Peyer's patch (tissue), 4 donors: ENCODE measurements at regions not wholly inside any gene's neighbourhood (a gene's known extent, or its start where the extent isn't known, plus 50 kb on each side); places are given as distances from the start of the nearest gene placed in this dataset.

Experiments
- CTCF ChIP-seq, 6 experiments: fragments of 450-650 bp in 4 of 6; fragments of 200-600 bp in 2 of 6; sonication (generic) in 1 of 6; IDR thresholded peaks; one replicate each; pipeline ENCODE4 v1.5.1; 2017 to 2019; ENCODE audit warnings: antibody characterized with exemption in 6 of 6, mild to moderate bottlenecking in 3 of 6, moderate library complexity in 1 of 6
- POLR2A ChIP-seq, 2 donors: fragments of 450-650 bp; IDR thresholded peaks; one replicate each; pipeline ENCODE4 v1.5.1; 2017; ENCODE audit warnings: antibody characterized with exemption in 2 of 2, mild to moderate bottlenecking in 2 of 2, moderate library complexity in 2 of 2

- no peak for TF ChIP-seq CTCF (IDR thresholded peaks at IDR 0.05)
- TF ChIP-seq POLR2A (IDR thresholded peaks at IDR 0.05), result no peak
Observed at GRCh38 chr10:123548770-123549169, 117.4 kb upstream of the GPR26 start.
